GM21367 (cell line): ENCODE measurements at regions not wholly inside any gene's neighbourhood (a gene's known extent, or its start where the extent isn't known, plus 50 kb on each side); places are given as distances from the start of the nearest gene placed in this dataset.
"Not testable (repeated sequence)": the region's sequence is repeated elsewhere in the genome, so short reads cannot be mapped to it uniquely, and the experiment has no call there.

Source experiments
- ATAC-seq: cut with Tn5 transposase; IDR thresholded peaks from one replicate; pipeline ENCODE4 v1.9.1; 2021; ENCODE audit not compliant: unreplicated experiment

GRCh38 chr1:146729642-146730344, 208.3 kb upstream of the NBPF12 start:
- ATAC-seq: not testable (repeated sequence)

GRCh38 chr1:146715054-146715453, 223.1 kb upstream of the NBPF12 start:
- not testable (repeated sequence) for ATAC-seq

GRCh38 chr1:146710838-146711521, 227.1 kb upstream of the NBPF12 start:
- ATAC-seq: not testable (repeated sequence)

GRCh38 chr1:146709302-146709701, 228.8 kb upstream of the NBPF12 start:
- not testable (repeated sequence) for ATAC-seq

- not testable (repeated sequence) for ATAC-seq
Measured at GRCh38 chr1:146704162-146704724, 233.9 kb upstream of the NBPF12 start.

DNA sequence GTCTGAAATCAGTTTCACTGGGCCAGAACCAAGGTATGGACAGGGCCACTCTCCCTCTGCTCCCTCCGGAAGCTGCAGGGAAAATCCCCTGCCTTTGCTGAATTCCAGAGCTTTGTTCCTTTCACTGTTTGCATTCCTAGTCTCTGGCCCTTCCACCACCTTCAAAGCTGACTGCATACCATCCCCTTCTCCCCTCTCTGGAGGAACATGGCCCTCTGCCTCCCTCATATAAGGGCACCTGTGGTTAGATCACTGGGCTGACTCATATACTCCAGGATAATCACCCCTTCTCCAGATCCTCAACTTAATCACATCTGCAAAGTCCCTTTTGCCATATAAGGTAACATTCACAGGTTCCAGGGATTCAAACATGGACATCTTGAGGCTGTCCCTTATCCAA, 236.8 kb upstream of the NBPF12 start:
- not testable (repeated sequence) for ATAC-seq

GRCh38 chr1:146695388-146695787, 242.7 kb upstream of the NBPF12 start:
- not testable (repeated sequence) for ATAC-seq

- ATAC-seq: not testable (repeated sequence)
Measured at GRCh38 chr1:146691798-146692197, 246.3 kb upstream of the NBPF12 start.

GRCh38 chr1:146688893-146689292, 249.2 kb upstream of the NBPF12 start:
- ATAC-seq: not testable (repeated sequence)

GRCh38 chr1:146686777-146687366, 251.3 kb upstream of the NBPF12 start:
- not testable (repeated sequence) for ATAC-seq

DNA sequence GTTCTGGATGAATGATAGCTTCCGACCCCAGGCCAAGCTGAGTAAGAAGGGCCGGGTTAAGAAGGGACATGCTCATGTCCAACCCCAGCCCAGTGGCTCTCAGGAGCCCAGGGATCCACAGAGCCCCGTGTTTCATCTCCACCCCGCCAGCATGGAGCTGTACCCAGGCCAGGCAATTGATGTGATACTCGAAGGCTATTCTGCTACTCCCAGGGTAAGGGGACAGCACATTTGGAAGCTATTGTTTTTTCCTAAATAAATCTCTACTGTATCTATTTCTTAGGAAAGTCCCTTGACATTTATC, 255.0 kb upstream of the NBPF12 start:
- not testable (repeated sequence) for ATAC-seq

GRCh38 chr1:146682227-146683125, 255.6 kb upstream of the NBPF12 start:
- not testable (repeated sequence) for ATAC-seq

DNA sequence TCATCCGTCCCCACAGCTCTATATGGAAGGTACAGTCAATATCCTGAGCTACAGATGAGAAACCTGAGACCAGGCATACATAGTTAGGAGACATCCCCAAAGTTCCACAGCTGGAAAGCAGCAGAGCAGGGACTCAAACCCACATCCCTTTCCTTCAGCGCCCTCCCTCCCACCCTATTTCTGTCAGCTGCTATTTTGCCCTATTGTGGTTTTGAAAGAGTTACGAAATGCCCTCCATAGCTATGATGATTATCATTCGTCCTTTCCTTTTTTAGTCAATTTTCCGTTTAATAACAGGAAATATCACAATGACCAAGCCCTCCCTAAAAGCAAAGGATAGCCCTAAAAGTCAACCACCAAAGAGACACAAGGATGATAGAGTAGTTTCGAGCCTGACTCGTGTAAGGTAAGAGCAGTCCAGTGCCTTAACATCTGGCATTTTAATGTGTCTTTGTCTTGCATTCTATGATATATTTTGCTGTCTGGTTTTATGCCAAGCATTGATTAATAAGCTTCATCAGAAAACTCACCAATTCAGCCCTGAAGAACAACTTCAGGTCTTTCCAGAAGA, 264.3 kb upstream of the NBPF12 start:
- ATAC-seq: not testable (repeated sequence)

DNA sequence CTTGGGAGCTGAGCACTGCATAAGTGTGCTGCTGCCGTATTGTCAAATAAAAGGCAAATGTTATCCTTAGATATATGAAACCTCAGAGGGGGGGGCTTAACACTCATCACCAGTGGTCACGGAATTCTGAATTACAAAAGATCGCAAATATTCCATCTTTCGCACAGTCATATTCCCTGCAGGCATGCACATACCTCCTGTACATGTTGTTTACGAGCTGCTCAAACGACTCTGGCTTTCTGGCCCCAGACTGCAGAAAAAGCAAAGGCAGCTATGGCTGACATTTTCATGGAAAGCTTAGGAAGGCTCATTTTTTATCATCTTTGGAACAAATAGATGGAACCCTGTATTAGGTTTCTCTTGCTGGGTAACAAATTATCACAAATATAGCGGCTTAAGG, 265.5 kb upstream of the NBPF12 start:
- ATAC-seq: not testable (repeated sequence)

DNA sequence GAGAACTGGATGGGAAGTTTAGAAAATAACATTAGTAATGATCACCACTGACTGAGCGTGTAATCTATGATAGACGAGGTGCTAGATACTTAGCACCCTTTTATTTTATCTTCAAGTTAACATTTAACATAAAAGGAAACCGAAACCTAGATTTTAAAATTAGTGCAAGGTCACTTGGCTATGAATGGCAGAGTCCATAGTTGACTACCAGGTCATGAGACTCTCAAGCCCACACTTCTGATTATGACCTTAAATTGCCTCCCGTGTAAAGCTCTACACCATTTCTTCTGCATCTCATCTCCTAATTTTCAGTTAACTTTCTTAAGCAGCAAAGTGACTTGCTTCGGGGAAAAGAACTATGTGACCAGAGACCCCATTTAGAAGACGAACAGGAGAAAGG, 266.5 kb upstream of the NBPF12 start:
- ATAC-seq: not testable (repeated sequence)

DNA sequence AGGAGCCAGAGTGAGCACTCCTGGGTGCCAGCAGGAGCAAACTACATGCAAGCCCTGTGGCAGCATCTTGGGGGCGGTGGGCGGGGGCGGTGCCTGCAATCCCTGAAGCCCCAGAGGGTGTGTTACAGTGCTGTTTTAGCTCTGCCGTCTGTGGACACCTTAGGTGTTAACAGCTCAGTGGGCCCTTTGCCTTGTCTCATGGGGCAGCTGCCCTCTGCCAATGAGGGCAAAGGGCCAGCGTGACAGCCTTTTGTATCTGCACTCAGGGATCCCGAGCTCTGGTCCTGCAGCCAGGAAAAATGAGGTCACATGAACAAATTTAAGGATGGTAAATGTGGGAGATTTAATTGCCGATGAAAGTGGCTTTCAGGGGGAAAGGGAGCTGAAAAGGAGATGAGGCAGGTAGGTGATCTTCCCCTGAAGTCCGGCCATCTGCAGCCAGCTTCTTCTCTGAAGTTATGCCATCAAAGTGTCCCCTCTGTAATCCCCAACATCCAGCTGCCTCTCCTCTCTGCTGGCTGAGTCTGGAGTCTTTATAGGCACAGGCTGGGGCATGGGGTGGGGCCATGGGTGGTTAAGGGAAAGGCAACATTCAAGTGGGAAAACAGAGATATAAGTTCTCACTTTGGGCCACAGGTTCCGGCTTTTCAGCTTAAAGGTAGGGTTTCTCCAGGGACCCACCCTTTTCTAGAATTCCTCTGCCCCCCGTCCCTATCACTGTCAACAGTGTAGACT, 267.1 kb upstream of the NBPF12 start:
- not testable (repeated sequence) for ATAC-seq

- not testable (repeated sequence) for ATAC-seq
Measured at GRCh38 chr1:146666275-146666674, 271.8 kb upstream of the NBPF12 start.

DNA sequence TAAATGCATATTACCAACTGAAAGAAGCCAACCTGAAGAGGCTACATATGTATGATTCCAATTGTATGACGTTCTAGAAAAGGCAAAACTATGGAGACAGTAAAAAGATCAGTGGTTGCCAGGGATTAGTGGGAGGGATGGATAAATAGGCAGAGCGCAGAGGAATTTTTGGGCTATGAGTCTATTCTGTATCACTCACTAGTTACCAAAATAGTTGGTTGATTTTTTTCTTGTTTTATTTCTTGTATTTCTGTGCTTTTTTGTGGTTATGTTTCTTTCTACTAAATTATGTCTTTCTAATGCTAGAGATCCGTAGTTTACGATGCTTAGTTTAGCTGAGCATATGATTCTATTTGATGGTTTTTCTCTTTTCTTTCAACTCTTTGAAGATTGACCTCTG, 277.9 kb upstream of the NBPF12 start:
- not testable (repeated sequence) for ATAC-seq

GRCh38 chr1:146656356-146657060, 281.6 kb upstream of the NBPF12 start:
- not testable (repeated sequence) for ATAC-seq
